ENCODE measurements at regions not wholly inside any gene's neighbourhood (a gene's known extent, or its start where the extent isn't known, plus 50 kb on each side); places are given as distances from the start of the nearest gene placed in this dataset.
"Not testable (repeated sequence)": the region's sequence is repeated elsewhere in the genome, so short reads cannot be mapped to it uniquely, and the experiment has no call there.

DNA sequence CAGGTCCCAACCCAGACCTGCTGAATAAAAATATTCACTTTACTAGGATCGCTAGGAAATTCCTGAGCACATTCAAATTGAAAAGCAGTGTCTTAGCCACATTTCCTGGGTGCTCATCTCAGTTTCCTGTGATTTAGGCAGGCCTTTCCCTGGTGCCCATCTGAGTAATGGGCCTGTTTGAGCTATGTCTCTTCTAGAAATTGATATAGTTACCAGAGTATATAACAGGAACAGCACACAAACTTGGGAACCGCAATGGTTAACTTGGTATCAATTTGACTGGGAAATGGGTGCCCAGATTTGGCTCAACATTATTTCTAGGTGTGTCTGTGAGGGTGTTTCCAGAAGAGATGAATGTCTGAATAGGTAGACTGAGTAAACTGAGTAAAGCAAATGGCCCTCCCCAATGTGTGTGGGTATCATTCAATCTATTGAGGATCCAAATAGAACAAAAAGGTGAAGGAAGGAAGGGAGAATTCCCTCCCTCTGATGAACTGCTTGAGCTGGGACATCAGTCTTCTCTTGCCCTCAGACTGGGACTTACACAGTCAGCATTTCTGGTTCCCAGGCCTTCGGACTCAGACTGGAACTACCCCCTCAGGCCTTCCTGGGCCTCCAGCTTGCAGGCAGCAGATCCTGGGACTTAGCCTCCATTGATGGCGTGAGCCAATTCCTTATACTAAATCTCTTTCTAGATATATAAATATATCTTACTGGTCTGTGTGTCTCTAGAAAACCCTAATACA lies 99.1 kb downstream of the CCDC71L start:
- Histone ChIP-seq H3K9me3 (ENCODE audit: control insufficient read depth in 2 of 2, insufficient read depth in 1 of 2, low read depth in 1 of 2, low read length in 1 of 2) (no peaks in the 10 kb centered on the region), H3K27me3 (ENCODE audit: control insufficient read depth in 3 of 3, insufficient read depth in 3 of 3, low read length in 3 of 3) (peaks cover 0 to 2% (median 0%) of the 10 kb centered on the region in 3 donors), H3K4me1 (ENCODE audit: control insufficient read depth in 3 of 3, insufficient read depth in 2 of 3, low read depth in 1 of 3, low read length in 2 of 3) (no peaks in the 10 kb centered on the region), H3K27ac (ENCODE audit: low read depth in 1 of 3, low read length in 2 of 3) (no peak overlapping the region), H3K4me3 (ENCODE audit: low read depth in 1 of 3, low read length in 3 of 3) (no peak overlapping the region), H3K36me3 (ENCODE audit: control insufficient read depth in 3 of 3, insufficient read depth in 2 of 3, low read depth in 1 of 3, low read length in 3 of 3) (no peaks in the 10 kb centered on the region)
- DNase-seq (no peak), FAIRE-seq (no peak)
- 87 to 89% (median 88%) methylated on average over 4 of the region's 4 CpGs for WGBS, 3 donors

DNA sequence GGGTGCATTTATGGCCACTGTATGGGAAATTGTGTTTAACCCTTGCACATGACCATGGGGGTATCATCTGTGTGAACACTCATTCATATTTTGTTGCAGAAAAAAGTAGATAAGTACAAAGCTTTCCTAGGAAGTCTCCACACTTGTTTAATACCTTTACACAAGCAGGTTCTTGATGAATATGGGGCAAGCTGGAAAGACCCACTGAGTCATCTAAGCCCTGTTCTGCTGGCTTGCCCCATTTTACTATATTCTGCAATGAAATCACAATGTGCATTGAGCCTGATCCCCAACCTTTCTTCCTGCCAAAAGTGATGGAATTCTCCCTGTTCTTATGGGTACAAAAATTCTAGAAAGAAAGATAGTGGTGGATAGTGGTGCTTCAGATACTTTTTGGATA lies 99.8 kb downstream of the CCDC71L start:
- H3K27me3 ChIP-seq (ENCODE audit: control insufficient read depth in 3 of 3, insufficient read depth in 3 of 3, low read length in 3 of 3), result peaks cover 0 to 2% (median 0%) of the 10 kb centered on the region in 3 donors
- H3K4me1 ChIP-seq (ENCODE audit: control insufficient read depth in 3 of 3, insufficient read depth in 2 of 3, low read depth in 1 of 3, low read length in 2 of 3), result no peaks in the 10 kb centered on the region
- DNase-seq (no peak), FAIRE-seq (no peak)
- H3K27ac ChIP-seq (ENCODE audit: low read depth in 1 of 3, low read length in 2 of 3), result no peak overlapping the region
- no peak overlapping the region for H3K4me3 ChIP-seq (ENCODE audit: low read depth in 1 of 3, low read length in 3 of 3)
- H3K36me3 ChIP-seq (ENCODE audit: control insufficient read depth in 3 of 3, insufficient read depth in 2 of 3, low read depth in 1 of 3, low read length in 3 of 3), result no peaks in the 10 kb centered on the region
- no peaks in the 10 kb centered on the region for H3K9me3 ChIP-seq (ENCODE audit: control insufficient read depth in 2 of 2, insufficient read depth in 1 of 2, low read depth in 1 of 2, low read length in 1 of 2)

DNA sequence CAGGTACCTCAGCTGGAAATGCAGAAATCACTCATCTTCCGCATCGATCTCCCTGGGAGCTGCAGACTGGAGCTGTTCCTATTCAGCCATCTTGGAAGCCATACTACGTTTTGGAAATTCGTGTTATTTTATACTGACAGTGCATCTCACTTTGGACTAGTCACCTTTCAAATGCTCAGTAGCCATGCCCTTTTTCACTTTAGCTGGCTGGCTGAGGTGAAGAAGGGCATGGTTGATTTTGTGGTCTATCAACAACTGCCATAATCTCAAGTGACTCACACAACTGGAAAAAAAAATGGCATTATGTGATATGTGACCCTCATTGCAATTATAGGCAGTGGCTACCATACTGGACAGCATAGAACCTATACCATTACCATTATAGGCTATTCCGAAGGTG lies 100.5 kb downstream of the CCDC71L start:
- no peaks in the 10 kb centered on the region for H3K9me3 ChIP-seq (ENCODE audit: control insufficient read depth in 2 of 2, insufficient read depth in 1 of 2, low read depth in 1 of 2, low read length in 1 of 2)
- FAIRE-seq (no peak), DNase-seq (no peak)
- H3K4me3 ChIP-seq (ENCODE audit: low read depth in 1 of 3, low read length in 3 of 3), result no peak overlapping the region
- no peaks in the 10 kb centered on the region for H3K36me3 ChIP-seq (ENCODE audit: control insufficient read depth in 3 of 3, insufficient read depth in 2 of 3, low read depth in 1 of 3, low read length in 3 of 3)
- H3K4me1 ChIP-seq (ENCODE audit: control insufficient read depth in 3 of 3, insufficient read depth in 2 of 3, low read depth in 1 of 3, low read length in 2 of 3), result no peaks in the 10 kb centered on the region
- H3K27me3 ChIP-seq (ENCODE audit: control insufficient read depth in 3 of 3, insufficient read depth in 3 of 3, low read length in 3 of 3), result peaks cover 0 to 2% (median 0%) of the 10 kb centered on the region in 3 donors
- no peak overlapping the region for H3K27ac ChIP-seq (ENCODE audit: low read depth in 1 of 3, low read length in 2 of 3)
- 91 to 95% (median 92%) methylated on average over 5 of the region's 5 CpGs for WGBS, 3 donors

DNA sequence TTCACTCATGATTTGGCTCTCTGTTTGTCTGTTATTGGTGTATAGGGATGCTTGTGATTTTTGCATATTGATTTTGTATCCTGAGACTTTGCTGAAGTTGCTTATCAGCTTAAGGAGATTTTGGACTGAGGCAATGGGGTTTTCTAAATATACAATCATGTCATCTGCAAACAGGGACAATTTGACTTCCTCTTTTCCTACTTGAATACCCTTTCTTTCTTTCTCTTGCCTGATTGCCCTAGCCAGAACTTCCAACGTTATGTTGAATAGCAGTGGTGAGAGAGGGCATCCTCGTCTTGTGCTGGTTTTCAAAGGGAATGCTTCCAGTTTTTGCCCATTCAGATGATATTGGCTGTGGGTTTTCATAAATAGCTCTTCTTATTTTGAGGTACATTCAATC lies 104.7 kb downstream of the CCDC71L start:
- 56 to 58% (median 58%) methylated on average over 2 of the region's 2 CpGs for WGBS, 3 donors
- H3K9me3 ChIP-seq (ENCODE audit: control insufficient read depth in 2 of 2, insufficient read depth in 1 of 2, low read depth in 1 of 2, low read length in 1 of 2); FAIRE-seq; H3K36me3 ChIP-seq (ENCODE audit: control insufficient read depth in 3 of 3, insufficient read depth in 2 of 3, low read depth in 1 of 3, low read length in 3 of 3); DNase-seq; H3K27ac ChIP-seq (ENCODE audit: low read depth in 1 of 3, low read length in 2 of 3); H3K4me1 ChIP-seq (ENCODE audit: control insufficient read depth in 3 of 3, insufficient read depth in 2 of 3, low read depth in 1 of 3, low read length in 2 of 3); H3K4me3 ChIP-seq (ENCODE audit: low read depth in 1 of 3, low read length in 3 of 3); H3K27me3 ChIP-seq (ENCODE audit: control insufficient read depth in 3 of 3, insufficient read depth in 3 of 3, low read length in 3 of 3): not testable (repeated sequence)

DNA sequence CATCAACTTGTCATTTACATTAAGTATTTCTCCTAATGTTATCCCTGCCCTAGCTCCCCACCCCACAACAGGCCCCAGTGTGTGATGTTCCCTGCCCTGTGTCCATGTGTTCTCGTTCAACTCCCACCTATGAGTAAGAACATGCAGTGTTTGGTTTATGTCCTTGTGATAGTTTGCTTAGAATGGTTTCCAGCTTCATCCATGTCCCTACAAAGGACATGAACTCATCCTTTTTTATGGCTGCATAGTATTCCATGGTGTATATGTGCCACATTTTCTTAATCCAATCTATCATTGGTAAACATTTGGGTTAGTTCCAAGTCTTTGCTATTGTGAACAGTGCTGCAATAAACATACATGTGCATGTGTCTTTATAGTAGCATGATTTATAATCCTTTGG lies 106.3 kb downstream of the CCDC71L start:
- H3K4me3 ChIP-seq (ENCODE audit: low read depth in 1 of 3, low read length in 3 of 3); H3K4me1 ChIP-seq (ENCODE audit: control insufficient read depth in 3 of 3, insufficient read depth in 2 of 3, low read depth in 1 of 3, low read length in 2 of 3); H3K27me3 ChIP-seq (ENCODE audit: control insufficient read depth in 3 of 3, insufficient read depth in 3 of 3, low read length in 3 of 3); H3K36me3 ChIP-seq (ENCODE audit: control insufficient read depth in 3 of 3, insufficient read depth in 2 of 3, low read depth in 1 of 3, low read length in 3 of 3); FAIRE-seq; DNase-seq; H3K27ac ChIP-seq (ENCODE audit: low read depth in 1 of 3, low read length in 2 of 3); H3K9me3 ChIP-seq (ENCODE audit: control insufficient read depth in 2 of 2, insufficient read depth in 1 of 2, low read depth in 1 of 2, low read length in 1 of 2): not testable (repeated sequence)
- 89 to 100% (median 92%) methylated on average over 1 of the region's 1 CpG for WGBS, 3 donors

DNA sequence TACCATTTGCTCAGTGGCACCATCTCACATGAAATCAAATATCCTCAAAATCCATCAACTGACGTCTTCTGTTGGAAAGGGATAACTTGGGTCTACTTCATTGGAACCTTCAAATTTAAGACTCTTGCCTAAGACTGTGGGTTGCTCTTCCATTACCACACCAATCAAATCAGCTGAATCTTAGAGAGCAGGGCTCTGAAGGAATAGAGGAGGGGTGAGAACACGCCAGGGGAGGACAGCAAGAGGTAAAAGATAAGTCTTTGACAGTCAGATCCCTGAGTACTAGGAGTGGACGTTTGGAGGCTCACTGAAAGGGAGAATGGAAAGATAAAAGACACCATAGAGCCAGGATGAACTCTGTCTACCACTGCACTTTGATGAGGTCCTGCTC lies 107.5 kb downstream of the CCDC71L start:
- H3K27me3 ChIP-seq (ENCODE audit: control insufficient read depth in 3 of 3, insufficient read depth in 3 of 3, low read length in 3 of 3), result no peaks in the 10 kb centered on the region
- H3K27ac ChIP-seq (ENCODE audit: low read depth in 1 of 3, low read length in 2 of 3), result no peak overlapping the region
- H3K36me3 ChIP-seq (ENCODE audit: control insufficient read depth in 3 of 3, insufficient read depth in 2 of 3, low read depth in 1 of 3, low read length in 3 of 3), result no peaks in the 10 kb centered on the region
- WGBS, 3 donors, result 66 to 75% (median 69%) methylated on average over 3 of the region's 3 CpGs
- no peak for DNase-seq
- H3K4me1 ChIP-seq (ENCODE audit: control insufficient read depth in 3 of 3, insufficient read depth in 2 of 3, low read depth in 1 of 3, low read length in 2 of 3), result no peaks in the 10 kb centered on the region
- no peaks in the 10 kb centered on the region for H3K9me3 ChIP-seq (ENCODE audit: control insufficient read depth in 2 of 2, insufficient read depth in 1 of 2, low read depth in 1 of 2, low read length in 1 of 2)
- FAIRE-seq, result no peak
- H3K4me3 ChIP-seq (ENCODE audit: low read depth in 1 of 3, low read length in 3 of 3), result no peak overlapping the region

DNA sequence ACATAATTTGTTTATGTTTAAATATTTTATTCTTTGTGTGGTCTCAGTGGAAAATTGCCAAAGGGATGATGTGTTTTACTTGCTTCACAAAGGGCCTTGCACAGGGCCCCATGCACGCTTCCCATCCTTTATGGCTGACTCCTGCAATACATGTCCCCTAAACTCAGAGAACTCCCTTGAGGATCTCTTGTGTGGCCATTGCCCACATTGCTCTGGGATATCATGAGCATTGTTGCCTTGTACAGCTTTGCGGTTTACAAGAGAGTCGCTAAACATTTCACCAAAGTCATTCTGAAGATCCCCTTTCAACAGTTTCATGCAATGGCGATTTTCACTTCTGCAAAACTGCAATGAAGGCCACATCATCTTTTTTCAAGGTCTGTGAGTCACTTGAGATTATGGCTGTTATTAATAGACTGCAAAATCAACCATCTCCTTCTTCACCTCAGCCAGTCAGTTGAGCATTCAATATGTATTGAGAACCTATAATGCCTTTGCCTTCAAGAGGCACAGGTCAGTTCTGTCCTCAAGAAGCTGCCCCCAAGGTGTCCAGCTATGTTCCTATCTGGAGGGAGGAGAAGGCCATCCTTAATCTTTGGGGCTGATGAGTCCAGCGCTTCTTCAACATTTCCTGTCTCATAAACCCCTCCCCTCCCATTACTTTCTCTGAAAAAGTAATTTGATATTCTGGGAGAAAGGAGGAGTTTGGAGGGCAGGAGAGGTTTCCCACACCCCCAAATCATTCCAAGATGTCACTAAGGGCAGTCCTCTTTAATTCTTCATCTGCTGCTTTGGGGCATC lies 108.1 kb downstream of the CCDC71L start:
- Histone ChIP-seq H3K36me3 (ENCODE audit: control insufficient read depth in 3 of 3, insufficient read depth in 2 of 3, low read depth in 1 of 3, low read length in 3 of 3) (no peaks in the 10 kb centered on the region), H3K9me3 (ENCODE audit: control insufficient read depth in 2 of 2, insufficient read depth in 1 of 2, low read depth in 1 of 2, low read length in 1 of 2) (no peaks in the 10 kb centered on the region), H3K27ac (ENCODE audit: low read depth in 1 of 3, low read length in 2 of 3) (no peak overlapping the region), H3K27me3 (ENCODE audit: control insufficient read depth in 3 of 3, insufficient read depth in 3 of 3, low read length in 3 of 3) (no peaks in the 10 kb centered on the region), H3K4me3 (ENCODE audit: low read depth in 1 of 3, low read length in 3 of 3) (no peak overlapping the region), H3K4me1 (ENCODE audit: control insufficient read depth in 3 of 3, insufficient read depth in 2 of 3, low read depth in 1 of 3, low read length in 2 of 3) (no peaks in the 10 kb centered on the region)
- DNase-seq, result no peak
- no peak for FAIRE-seq
- WGBS, 3 donors, result 75 to 89% (median 88%) methylated on average over 5 of the region's 5 CpGs

DNA sequence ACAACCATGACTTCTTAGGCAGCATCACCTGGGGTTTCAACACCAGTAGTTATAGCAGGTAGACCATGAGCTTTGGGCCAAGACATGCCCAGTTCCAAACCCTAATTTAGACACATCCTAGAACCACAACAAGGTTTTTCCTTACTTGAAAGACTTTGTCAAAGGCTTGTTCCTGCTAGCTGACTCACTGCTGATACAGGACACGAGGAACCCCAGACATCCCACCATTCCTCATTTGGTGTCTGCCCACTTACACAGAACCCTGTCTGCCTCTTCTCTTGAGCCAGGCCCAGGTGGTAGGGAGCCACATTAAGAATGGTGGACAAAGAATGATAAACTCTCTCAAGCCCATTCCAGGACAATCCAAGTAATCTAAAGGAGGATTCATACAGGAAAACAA lies 109.0 kb downstream of the CCDC71L start:
- Histone ChIP-seq H3K27ac (ENCODE audit: low read depth in 1 of 3, low read length in 2 of 3) (no peak overlapping the region), H3K4me3 (ENCODE audit: low read depth in 1 of 3, low read length in 3 of 3) (no peak overlapping the region), H3K27me3 (ENCODE audit: control insufficient read depth in 3 of 3, insufficient read depth in 3 of 3, low read length in 3 of 3) (no peaks in the 10 kb centered on the region), H3K4me1 (ENCODE audit: control insufficient read depth in 3 of 3, insufficient read depth in 2 of 3, low read depth in 1 of 3, low read length in 2 of 3) (no peaks in the 10 kb centered on the region), H3K9me3 (ENCODE audit: control insufficient read depth in 2 of 2, insufficient read depth in 1 of 2, low read depth in 1 of 2, low read length in 1 of 2) (no peaks in the 10 kb centered on the region), H3K36me3 (ENCODE audit: control insufficient read depth in 3 of 3, insufficient read depth in 2 of 3, low read depth in 1 of 3, low read length in 3 of 3) (no peaks in the 10 kb centered on the region)
- 67 to 96% (median 93%) methylated on average over 1 of the region's 1 CpG for WGBS, 3 donors
- FAIRE-seq (no peak), DNase-seq (no peak)
